ENCODE measurements at regions not wholly inside any gene's neighbourhood (a gene's known extent, or its start where the extent isn't known, plus 50 kb on each side); places are given as distances from the start of the nearest gene placed in this dataset.
"Not testable (repeated sequence)": the region's sequence is repeated elsewhere in the genome, so short reads cannot be mapped to it uniquely, and the experiment has no call there.

- H3K4me1 ChIP-seq (ENCODE audit: insufficient read depth); H3K36me3 Mint-ChIP-seq (ENCODE audit: low read depth); H2AFZ ChIP-seq; H3K9me2 ChIP-seq (ENCODE audit: insufficient read depth); H3K79me2 ChIP-seq (replicated peaks; ENCODE audit: insufficient read depth); H3F3A ChIP-seq (replicated peaks; ENCODE audit: low read depth); H3K36me3 ChIP-seq (ENCODE audit: insufficient read depth); H3K4me3 ChIP-seq; H3K4me1 Mint-ChIP-seq; DNase-seq (ENCODE audit: low spot score); H4K20me1 ChIP-seq (replicated peaks; ENCODE audit: insufficient read depth); ATAC-seq; H3K4me3 Mint-ChIP-seq; H3K27ac ChIP-seq (ENCODE audit: low read depth); H3K27ac Mint-ChIP-seq; H3K4me2 ChIP-seq: not testable (repeated sequence)
- peaks cover 40% of the 10 kb centered on the region for H3K27me3 Mint-ChIP-seq (ENCODE audit: insufficient read depth, low read depth, poor library complexity)
- H3K9me3 Mint-ChIP-seq = peaks cover 43% of the 10 kb centered on the region
- peaks cover 96% of the 10 kb centered on the region for H3K27me3 ChIP-seq (ENCODE audit: insufficient read depth)
These were observed 189.1 kb downstream of the FOXD4L6 start for GRCh38 chr9:40939201-40939887.

GRCh38 chr9:40935336-40935735, 193.1 kb downstream of the FOXD4L6 start:
- H3K9me3 Mint-ChIP-seq = peaks cover 42% of the 10 kb centered on the region
- TF ChIP-seq NANOG (IDR thresholded peaks at IDR 0.05; ENCODE audit: borderline replicate concordance) (no peak), EZH2 (IDR thresholded peaks at IDR 0.05; ENCODE audit: low read depth, unreplicated experiment) (no peak), ZNF331 (CRISPR knock-in tag; IDR thresholded peaks at IDR 0.05; ENCODE audit: low read depth) (no peak), ZNF114 (CRISPR knock-in tag; IDR thresholded peaks at IDR 0.05) (no peak), EZH2phosphoT487 (IDR thresholded peaks at IDR 0.05; ENCODE audit: unreplicated experiment) (no peak), JUNB (IDR thresholded peaks at IDR 0.05; ENCODE audit: unreplicated experiment) (no peak), STAT1 (IDR thresholded peaks at IDR 0.05; ENCODE audit: unreplicated experiment) (no peak), POLR2AphosphoS5 (IDR thresholded peaks at IDR 0.05; ENCODE audit: low read depth) (no peak), CREB1 (CRISPR knock-in tag; IDR thresholded peaks at IDR 0.05; ENCODE audit: low read depth) (no peak)
- TF ChIP-seq, protein P1, sequence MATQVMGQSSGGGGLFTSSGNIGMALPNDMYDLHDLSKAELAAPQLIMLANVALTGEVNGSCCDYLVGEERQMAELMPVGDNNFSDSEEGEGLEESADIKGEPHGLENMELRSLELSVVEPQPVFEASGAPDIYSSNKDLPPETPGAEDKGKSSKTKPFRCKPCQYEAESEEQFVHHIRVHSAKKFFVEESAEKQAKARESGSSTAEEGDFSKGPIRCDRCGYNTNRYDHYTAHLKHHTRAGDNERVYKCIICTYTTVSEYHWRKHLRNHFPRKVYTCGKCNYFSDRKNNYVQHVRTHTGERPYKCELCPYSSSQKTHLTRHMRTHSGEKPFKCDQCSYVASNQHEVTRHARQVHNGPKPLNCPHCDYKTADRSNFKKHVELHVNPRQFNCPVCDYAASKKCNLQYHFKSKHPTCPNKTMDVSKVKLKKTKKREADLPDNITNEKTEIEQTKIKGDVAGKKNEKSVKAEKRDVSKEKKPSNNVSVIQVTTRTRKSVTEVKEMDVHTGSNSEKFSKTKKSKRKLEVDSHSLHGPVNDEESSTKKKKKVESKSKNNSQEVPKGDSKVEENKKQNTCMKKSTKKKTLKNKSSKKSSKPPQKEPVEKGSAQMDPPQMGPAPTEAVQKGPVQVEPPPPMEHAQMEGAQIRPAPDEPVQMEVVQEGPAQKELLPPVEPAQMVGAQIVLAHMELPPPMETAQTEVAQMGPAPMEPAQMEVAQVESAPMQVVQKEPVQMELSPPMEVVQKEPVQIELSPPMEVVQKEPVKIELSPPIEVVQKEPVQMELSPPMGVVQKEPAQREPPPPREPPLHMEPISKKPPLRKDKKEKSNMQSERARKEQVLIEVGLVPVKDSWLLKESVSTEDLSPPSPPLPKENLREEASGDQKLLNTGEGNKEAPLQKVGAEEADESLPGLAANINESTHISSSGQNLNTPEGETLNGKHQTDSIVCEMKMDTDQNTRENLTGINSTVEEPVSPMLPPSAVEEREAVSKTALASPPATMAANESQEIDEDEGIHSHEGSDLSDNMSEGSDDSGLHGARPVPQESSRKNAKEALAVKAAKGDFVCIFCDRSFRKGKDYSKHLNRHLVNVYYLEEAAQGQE (IDR thresholded peaks at IDR 0.05; ENCODE audit: unreplicated experiment) = no peak
- TF ChIP-seq, protein P2, sequence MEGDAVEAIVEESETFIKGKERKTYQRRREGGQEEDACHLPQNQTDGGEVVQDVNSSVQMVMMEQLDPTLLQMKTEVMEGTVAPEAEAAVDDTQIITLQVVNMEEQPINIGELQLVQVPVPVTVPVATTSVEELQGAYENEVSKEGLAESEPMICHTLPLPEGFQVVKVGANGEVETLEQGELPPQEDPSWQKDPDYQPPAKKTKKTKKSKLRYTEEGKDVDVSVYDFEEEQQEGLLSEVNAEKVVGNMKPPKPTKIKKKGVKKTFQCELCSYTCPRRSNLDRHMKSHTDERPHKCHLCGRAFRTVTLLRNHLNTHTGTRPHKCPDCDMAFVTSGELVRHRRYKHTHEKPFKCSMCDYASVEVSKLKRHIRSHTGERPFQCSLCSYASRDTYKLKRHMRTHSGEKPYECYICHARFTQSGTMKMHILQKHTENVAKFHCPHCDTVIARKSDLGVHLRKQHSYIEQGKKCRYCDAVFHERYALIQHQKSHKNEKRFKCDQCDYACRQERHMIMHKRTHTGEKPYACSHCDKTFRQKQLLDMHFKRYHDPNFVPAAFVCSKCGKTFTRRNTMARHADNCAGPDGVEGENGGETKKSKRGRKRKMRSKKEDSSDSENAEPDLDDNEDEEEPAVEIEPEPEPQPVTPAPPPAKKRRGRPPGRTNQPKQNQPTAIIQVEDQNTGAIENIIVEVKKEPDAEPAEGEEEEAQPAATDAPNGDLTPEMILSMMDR (conservative IDR thresholded peaks at IDR 0.05; ENCODE audit: low read depth in 2 of 2) = no peak
- TF ChIP-seq, protein P3, sequence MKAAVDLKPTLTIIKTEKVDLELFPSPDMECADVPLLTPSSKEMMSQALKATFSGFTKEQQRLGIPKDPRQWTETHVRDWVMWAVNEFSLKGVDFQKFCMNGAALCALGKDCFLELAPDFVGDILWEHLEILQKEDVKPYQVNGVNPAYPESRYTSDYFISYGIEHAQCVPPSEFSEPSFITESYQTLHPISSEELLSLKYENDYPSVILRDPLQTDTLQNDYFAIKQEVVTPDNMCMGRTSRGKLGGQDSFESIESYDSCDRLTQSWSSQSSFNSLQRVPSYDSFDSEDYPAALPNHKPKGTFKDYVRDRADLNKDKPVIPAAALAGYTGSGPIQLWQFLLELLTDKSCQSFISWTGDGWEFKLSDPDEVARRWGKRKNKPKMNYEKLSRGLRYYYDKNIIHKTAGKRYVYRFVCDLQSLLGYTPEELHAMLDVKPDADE (IDR thresholded peaks at IDR 0.05) = no peak

More at GRCh38 chr9:40935336-40935735, 193.1 kb downstream of the FOXD4L6 start:
- Histone ChIP-seq H3K4me2 (no peak overlapping the region), H3F3A (replicated peaks; ENCODE audit: low read depth) (no peaks in the 10 kb centered on the region), H4K20me1 (replicated peaks; ENCODE audit: insufficient read depth) (no peaks in the 10 kb centered on the region), H3K27me3 (ENCODE audit: insufficient read depth) (peaks cover 91% of the 10 kb centered on the region), H3K4me3 (no peak overlapping the region), H3K27ac (ENCODE audit: low read depth) (no peak overlapping the region), H2AFZ (no peak overlapping the region), H3K79me2 (replicated peaks; ENCODE audit: insufficient read depth) (no peaks in the 10 kb centered on the region), H3K4me1 (ENCODE audit: insufficient read depth) (no peaks in the 10 kb centered on the region), H3K36me3 (ENCODE audit: insufficient read depth) (no peaks in the 10 kb centered on the region; the same call in none of the 2 replicates), H3K9me2 (ENCODE audit: insufficient read depth) (peaks cover 7% of the 10 kb centered on the region; the same call in 1 of the 2 replicates)
- no peak for DNase-seq (ENCODE audit: low spot score)
- H3K36me3 Mint-ChIP-seq (ENCODE audit: low read depth) = peaks cover 21% of the 10 kb centered on the region
- no peak overlapping the region for H3K27ac Mint-ChIP-seq
- ATAC-seq = no peak
- H3K4me3 Mint-ChIP-seq = no peak overlapping the region
- peaks cover 48% of the 10 kb centered on the region for H3K27me3 Mint-ChIP-seq (ENCODE audit: insufficient read depth, low read depth, poor library complexity)
- no peaks in the 10 kb centered on the region for H3K4me1 Mint-ChIP-seq
